ENCODE measurements at regions not wholly inside any gene's neighbourhood (a gene's known extent, or its start where the extent isn't known, plus 50 kb on each side); places are given as distances from the start of the nearest gene placed in this dataset.
"Not testable (repeated sequence)": the region's sequence is repeated elsewhere in the genome, so short reads cannot be mapped to it uniquely, and the experiment has no call there.

DNA sequence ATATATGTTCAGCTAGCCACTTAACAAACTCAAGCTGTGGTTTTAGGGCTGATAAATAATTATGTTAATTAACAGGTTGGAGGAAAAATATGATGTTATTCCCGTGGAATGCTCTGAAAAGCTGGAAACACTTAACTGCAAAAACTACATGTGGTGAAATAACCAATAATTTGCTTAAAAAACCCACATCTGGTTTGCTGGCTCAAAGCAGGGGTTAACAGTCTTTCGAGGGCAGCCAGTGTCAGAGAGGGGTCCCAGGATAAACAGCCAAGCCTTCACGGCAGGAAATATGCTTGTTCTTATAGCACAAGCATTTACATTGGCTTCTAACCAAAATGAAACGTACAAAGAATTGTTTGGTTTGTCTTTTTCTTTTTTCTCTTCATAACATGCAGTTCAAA, 254.0 kb upstream of the GAS1 start:
- FAIRE-seq (no peak), DNase-seq (ENCODE audit: insufficient read length, low spot score) (no peak)
- TF ChIP-seq, protein P1, sequence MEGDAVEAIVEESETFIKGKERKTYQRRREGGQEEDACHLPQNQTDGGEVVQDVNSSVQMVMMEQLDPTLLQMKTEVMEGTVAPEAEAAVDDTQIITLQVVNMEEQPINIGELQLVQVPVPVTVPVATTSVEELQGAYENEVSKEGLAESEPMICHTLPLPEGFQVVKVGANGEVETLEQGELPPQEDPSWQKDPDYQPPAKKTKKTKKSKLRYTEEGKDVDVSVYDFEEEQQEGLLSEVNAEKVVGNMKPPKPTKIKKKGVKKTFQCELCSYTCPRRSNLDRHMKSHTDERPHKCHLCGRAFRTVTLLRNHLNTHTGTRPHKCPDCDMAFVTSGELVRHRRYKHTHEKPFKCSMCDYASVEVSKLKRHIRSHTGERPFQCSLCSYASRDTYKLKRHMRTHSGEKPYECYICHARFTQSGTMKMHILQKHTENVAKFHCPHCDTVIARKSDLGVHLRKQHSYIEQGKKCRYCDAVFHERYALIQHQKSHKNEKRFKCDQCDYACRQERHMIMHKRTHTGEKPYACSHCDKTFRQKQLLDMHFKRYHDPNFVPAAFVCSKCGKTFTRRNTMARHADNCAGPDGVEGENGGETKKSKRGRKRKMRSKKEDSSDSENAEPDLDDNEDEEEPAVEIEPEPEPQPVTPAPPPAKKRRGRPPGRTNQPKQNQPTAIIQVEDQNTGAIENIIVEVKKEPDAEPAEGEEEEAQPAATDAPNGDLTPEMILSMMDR (IDR thresholded peaks at IDR 0.05; ENCODE audit: insufficient read depth, missing control alignments) = no peak

DNA sequence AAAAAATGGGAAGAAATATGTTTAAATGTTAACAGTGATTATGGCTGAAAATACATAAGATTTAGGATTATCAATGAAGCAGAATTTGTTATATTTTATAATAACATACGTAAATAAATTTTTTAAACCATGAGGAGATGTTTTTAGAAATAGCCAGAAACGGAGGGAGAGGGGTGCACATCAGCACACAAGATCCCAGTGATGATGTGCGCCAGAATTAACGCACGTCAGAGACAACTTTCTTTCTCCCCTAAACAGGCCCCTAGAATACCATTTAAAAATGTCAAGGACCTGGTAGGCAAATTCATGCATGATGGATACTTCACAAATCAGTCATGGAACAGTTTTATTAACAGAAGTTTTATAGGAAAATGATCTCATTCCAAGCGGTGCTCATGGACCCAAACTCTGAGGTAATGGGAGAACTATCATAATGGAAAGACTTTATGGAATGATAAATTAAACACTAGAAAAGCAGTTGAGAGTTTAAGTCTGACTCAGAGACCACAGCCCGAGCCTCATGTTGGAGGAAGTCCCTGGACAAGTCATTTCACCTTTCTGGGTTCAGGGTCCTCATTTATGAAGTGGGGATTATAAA, 258.9 kb upstream of the GAS1 start:
- no peak for DNase-seq (ENCODE audit: insufficient read length, low spot score)
- TF ChIP-seq, protein P1 (IDR thresholded peaks at IDR 0.05; ENCODE audit: insufficient read depth, missing control alignments) = no peak
- no peak for FAIRE-seq

DNA sequence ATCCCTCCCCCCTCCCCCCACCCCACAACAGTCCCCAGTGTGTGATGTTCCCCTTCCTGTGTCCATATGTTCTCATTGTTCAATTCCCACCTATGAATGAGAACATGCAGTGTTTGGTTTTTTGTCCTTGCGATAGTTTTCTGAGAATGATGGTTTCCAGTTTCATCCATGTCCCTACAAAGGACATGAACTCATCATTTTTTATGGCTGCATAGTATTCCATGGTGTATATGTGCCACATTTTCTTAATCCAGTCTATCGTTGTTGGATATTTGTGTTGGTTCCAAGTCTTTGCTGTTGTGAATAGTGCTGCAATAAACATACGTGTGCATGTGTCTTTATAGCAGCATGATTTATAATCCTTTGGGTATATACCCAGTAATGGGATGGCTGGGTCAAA, 263.4 kb upstream of the GAS1 start:
- not testable (repeated sequence) for FAIRE-seq; DNase-seq (ENCODE audit: insufficient read length, low spot score)

DNA sequence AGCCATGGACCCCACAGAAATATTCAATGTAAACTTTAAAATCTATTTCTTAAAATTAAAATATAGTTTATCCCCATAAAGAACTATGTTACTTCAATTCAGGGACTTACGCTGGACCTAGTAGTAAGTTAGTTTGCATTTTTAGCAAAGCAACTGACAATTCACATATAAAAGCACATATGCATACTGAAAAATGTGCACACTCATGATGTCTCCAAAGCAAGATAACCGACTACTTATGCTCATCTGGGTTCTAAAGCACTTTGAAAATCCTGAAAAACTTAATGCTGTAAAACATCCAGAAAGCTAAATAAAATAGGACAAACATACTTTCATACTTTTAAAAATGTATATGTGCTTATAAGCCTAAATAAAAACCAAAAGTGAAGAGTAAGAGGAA, 264.4 kb upstream of the GAS1 start:
- TF ChIP-seq, protein P1 (IDR thresholded peaks at IDR 0.05; ENCODE audit: insufficient read depth, missing control alignments) = no peak
- DNase-seq (ENCODE audit: insufficient read length, low spot score) = no peak
- FAIRE-seq = no peak

DNA sequence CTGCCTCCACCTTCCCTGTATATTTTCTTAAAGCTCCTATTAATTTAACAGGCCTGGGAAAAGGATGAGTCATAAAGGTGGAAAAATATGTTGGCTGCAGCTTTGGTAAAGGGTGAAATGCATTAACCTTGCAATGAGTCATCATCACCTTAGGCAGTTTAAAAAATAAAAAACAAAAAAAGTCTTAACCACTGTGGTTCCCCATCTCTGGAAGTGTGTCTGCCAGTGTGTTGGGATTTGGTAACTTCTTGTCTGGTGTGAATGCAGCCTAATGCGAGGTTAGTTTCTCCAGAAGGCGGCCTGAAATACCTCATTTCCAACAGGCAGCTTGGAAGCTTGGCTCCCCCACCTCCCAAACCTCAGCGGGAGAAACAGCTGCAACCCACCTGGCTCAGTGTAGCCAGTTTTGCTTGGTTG, 265.3 kb upstream of the GAS1 start:
- FAIRE-seq = no peak
- no peak for DNase-seq (ENCODE audit: insufficient read length, low spot score)
- TF ChIP-seq, protein P1 (IDR thresholded peaks at IDR 0.05; ENCODE audit: insufficient read depth, missing control alignments) = no peak

DNA sequence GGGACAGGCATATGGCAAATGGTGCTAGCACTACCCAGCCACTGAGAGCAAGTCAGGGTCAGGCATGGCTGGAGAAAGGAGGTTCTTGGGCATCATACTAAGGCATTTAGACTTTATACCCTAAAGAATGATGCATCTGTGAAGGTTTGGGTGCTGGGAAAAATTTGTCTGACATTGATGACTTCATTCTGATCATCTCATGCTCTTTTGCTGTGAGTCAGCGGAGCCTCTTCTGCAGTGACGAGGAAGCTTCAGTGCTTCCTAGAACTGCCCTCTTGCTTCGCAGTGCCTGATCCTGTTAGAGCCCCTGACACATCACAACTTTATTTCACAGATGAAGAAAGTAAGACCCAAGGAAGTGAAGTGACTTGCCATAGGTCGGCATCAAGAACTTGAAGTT, 266.6 kb upstream of the GAS1 start:
- DNase-seq (ENCODE audit: insufficient read length, low spot score) = no peak
- FAIRE-seq = no peak
- TF ChIP-seq, protein P1 (IDR thresholded peaks at IDR 0.05; ENCODE audit: insufficient read depth, missing control alignments) = no peak

DNA sequence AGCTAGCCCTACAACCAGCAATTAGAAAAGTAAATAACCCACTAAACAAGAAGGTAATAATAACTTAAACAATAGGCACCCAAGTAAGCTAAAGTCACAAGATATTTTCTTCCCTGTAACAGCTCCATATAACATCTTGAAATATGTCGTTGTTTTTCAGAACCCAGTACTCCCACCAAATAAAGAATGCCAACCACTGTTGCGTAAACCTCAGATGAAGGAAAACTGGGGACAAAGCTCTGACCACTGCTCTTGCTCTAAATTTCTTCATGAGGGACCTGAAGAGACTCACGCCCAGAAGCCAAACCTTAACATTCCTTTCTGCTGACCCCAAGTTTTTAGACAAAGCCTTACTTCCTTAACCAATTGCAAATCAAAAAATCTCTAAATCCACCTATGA, 267.7 kb upstream of the GAS1 start:
- no peak for FAIRE-seq
- no peak for DNase-seq (ENCODE audit: insufficient read length, low spot score)
- TF ChIP-seq, protein P1 (IDR thresholded peaks at IDR 0.05; ENCODE audit: insufficient read depth, missing control alignments) = no peak

DNA sequence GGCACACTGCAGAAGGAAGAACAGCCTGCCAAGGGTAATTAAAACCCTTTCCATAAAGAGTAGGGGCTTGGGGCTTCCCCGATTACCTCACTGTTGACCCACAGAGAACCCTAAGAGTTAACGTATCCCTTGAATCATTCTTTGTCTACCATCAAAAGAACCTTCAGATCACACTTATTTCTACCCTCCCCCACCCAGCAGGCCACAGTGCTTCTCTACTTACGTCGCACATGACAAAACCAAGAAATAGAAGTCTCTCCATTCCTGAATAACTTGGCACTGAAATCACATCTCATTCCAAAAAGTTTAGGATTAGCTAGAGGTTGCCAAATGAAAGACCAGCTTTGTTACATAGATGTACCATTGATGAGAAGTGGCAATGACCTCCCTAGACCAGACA, 268.7 kb upstream of the GAS1 start:
- FAIRE-seq (no peak), DNase-seq (ENCODE audit: insufficient read length, low spot score) (no peak)
- TF ChIP-seq, protein P1 (IDR thresholded peaks at IDR 0.05; ENCODE audit: insufficient read depth, missing control alignments) = no peak
